Kidney (tissue), 13 donors: ENCODE measurements at regions not wholly inside any gene's neighbourhood (a gene's known extent, or its start where the extent isn't known, plus 50 kb on each side); places are given as distances from the start of the nearest gene placed in this dataset.

Experiments
- DNase-seq, 5 donors: peaks; one replicate each; pipeline ENCODE4 v3.0.0-alpha.2; 2013 to 2020
- FAIRE-seq: peaks from 2 replicates; lab custom pipeline; 2012; peaks lifted over from hg19 to GRCh38; lab: Jason Lieb, UNC
- H3K27ac ChIP-seq, 2 donors: one replicate each; pipeline ENCODE4 v1.7.0; 2013; ENCODE audit warnings: low read depth in 2 of 2, low read length in 2 of 2, inconsistent platforms in 1 of 2
- H3K27me3 ChIP-seq: one replicate; pipeline ENCODE4 v1.7.1; 2013; ENCODE audit warnings: low read length, inconsistent platforms; ENCODE audit not compliant: control insufficient read depth, insufficient read depth
- H3K36me3 ChIP-seq, 3 donors: one replicate each; pipeline versions ENCODE4 v1.7.0 to v1.7.1; 2013; ENCODE audit warnings: low read length in 3 of 3, control low read depth in 1 of 3, inconsistent platforms in 1 of 3; ENCODE audit not compliant: insufficient read depth in 3 of 3, control insufficient read depth in 2 of 3
- H3K4me1 ChIP-seq, 3 donors: one replicate each; pipeline versions ENCODE4 v1.7.0 to v1.7.1; 2013; ENCODE audit warnings: low read length in 3 of 3, inconsistent platforms in 1 of 3, low read depth in 1 of 3; ENCODE audit not compliant: control insufficient read depth in 2 of 3, insufficient read depth in 2 of 3
- H3K4me3 ChIP-seq, 3 donors: one replicate each; pipeline versions ENCODE4 v1.7.0 to v1.8.1; 2013; ENCODE audit warnings: low read length in 3 of 3, control low read depth in 1 of 3, inconsistent platforms in 1 of 3
- H3K9ac ChIP-seq, 3 donors: one replicate each; pipeline versions ENCODE4 v1.7.0 to v1.7.1; 2013; ENCODE audit warnings: low read length in 3 of 3, control low read depth in 1 of 3, inconsistent platforms in 1 of 3
- H3K9me3 ChIP-seq, 3 donors: one replicate each; pipeline versions ENCODE4 v1.7.0 to v1.7.1; 2013; ENCODE audit warnings: low read length in 3 of 3, control low read depth in 1 of 3, inconsistent platforms in 1 of 3; ENCODE audit not compliant: control insufficient read depth in 2 of 3, insufficient read depth in 1 of 3
- CTCF ChIP-seq: IDR thresholded peaks from 3 replicates; pipeline ENCODE4 v1.5.1; 2012; ENCODE audit warnings: mild to moderate bottlenecking, moderate library complexity, borderline replicate concordance; ENCODE audit not compliant: insufficient read depth; ENCODE audit errors: extremely low read depth
- intact Hi-C: fragments of 100-400 bp; cut with DNase I; formaldehyde crosslinking; loops from one replicate; pipeline ENCODE4 v1.11.1; 2022
- donor health status: control.
- donor health status: control.
- donor health status: control.
- donor health status: control.
- donor health status: control.
- donor health status: DM: yes; HTN: yes; CAD: no.
- donor health status: Normal renal cell carcinoma (clear cell type).

DNA sequence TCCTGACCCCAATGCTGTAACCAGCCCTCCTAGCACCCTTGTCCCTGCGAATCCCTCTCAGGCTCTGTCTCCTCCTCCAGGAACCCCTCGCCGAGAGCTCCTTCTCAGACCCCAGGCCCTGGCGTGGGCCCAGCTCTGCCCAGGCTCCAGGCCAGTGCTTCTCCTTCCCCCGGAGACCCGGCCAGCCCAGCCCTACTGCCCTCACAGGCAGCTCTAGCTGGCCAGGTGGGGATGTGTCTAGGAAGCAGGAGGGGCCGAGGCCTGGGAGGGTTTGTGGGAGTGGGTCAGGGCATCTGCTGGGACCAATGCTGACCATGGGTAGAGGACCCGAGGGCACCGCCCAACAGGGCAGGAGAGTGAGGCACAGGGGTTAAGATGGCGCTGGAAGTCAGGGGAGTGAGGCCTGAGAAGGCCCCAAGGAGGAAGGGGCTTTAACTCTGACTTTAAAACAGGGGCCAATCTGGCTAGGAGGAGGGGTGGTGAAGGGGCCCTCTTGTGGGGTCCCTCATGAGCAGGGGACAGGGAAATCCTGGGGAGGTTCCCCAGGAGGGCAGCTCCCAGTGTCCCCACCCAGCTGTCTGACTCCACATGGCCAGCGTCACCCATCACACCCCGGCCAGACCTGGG lies 64.7 kb upstream of the NKX1-1 start:
- H3K4me3 ChIP-seq, result no peak overlapping the region
- H3K27ac ChIP-seq, result no peak overlapping the region
- no peaks in the 10 kb centered on the region for H3K36me3 ChIP-seq
- peaks cover 7% of the 10 kb centered on the region for H3K27me3 ChIP-seq
- H3K4me1 ChIP-seq, result no peaks in the 10 kb centered on the region
- intact Hi-C loops, result no loop called here
- FAIRE-seq (no peak), DNase-seq (peak in 2 of 5 donors; percentile 23 to 45)
- no peak overlapping the region for H3K9ac ChIP-seq
- TF ChIP-seq CTCF, result no peak
- peaks cover 0 to 7% (median 3%) of the 10 kb centered on the region in 3 donors for H3K9me3 ChIP-seq

DNA sequence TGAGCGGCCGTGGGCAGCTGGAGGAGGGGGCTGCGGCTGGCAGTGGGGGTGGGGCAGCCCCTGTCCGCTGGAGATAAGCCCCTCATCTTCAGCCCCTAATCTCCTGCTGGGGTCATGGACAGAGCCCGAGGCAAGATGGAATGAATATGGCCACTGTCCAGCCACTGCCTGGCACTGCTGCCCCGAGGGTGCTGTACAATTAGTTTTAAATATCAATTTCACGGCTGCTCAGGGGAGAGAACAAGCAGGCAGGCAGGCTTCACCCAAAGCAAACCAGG lies 64.1 kb upstream of the NKX1-1 start:
- FAIRE-seq (no peak), DNase-seq (peak in 1 of 5 donors; percentile 21)
- H3K9ac ChIP-seq, result no peak overlapping the region
- TF ChIP-seq CTCF, result no peak
- no peaks in the 10 kb centered on the region for H3K4me1 ChIP-seq
- H3K27ac ChIP-seq, result no peak overlapping the region
- intact Hi-C loops, result no loop called here
- H3K27me3 ChIP-seq, result peaks cover 7% of the 10 kb centered on the region
- H3K4me3 ChIP-seq, result no peak overlapping the region
- H3K9me3 ChIP-seq, result peaks cover 0 to 7% (median 3%) of the 10 kb centered on the region in 3 donors
- no peaks in the 10 kb centered on the region for H3K36me3 ChIP-seq

- Histone ChIP-seq H3K4me3 (no peak overlapping the region), H3K9me3 (peaks cover 0 to 7% (median 3%) of the 10 kb centered on the region in 3 donors), H3K9ac (no peak overlapping the region), H3K27me3 (peaks cover 7% of the 10 kb centered on the region), H3K4me1 (no peaks in the 10 kb centered on the region), H3K27ac (no peak overlapping the region), H3K36me3 (no peaks in the 10 kb centered on the region)
- TF ChIP-seq CTCF, result no peak
- FAIRE-seq (no peak), DNase-seq (peak in 1 of 5 donors; percentile 69)
- intact Hi-C loops, result no loop called here
These were observed 63.6 kb upstream of the NKX1-1 start for GRCh38 chr4:1469607-1470392.
